GM23248 (cell line): ENCODE measurements at regions not wholly inside any gene's neighbourhood (a gene's known extent, or its start where the extent isn't known, plus 50 kb on each side); places are given as distances from the start of the nearest gene placed in this dataset.
"Not testable (repeated sequence)": the region's sequence is repeated elsewhere in the genome, so short reads cannot be mapped to it uniquely, and the experiment has no call there.

Experiments used
- DNase-seq: peaks from one replicate; pipeline ENCODE4 v3.0.0-alpha.2; 2015
- H2AFZ ChIP-seq: fragments of 200-600 bp; sonication (generic); 2 replicates; pipeline ENCODE4 v1.6.1; 2016; ENCODE audit warnings: antibody characterized with exemption
- H3F3A ChIP-seq: fragments of 200-600 bp; sonication (generic); 2 replicates; pipeline ENCODE4 v1.6.1; 2016; ENCODE audit warnings: mild to moderate bottlenecking, antibody characterized with exemption, mixed run types; ENCODE audit not compliant: insufficient read depth
- H3K27ac ChIP-seq: fragments of 200-600 bp; sonication (generic); 2 replicates; pipeline ENCODE4 v1.5.1; 2016; ENCODE audit warnings: mild to moderate bottlenecking
- H3K27me3 ChIP-seq: fragments of 200-600 bp; sonication (generic); replicated peaks from 2 replicates; pipeline ENCODE4 v1.6.1; 2016; ENCODE audit warnings: mild to moderate bottlenecking; ENCODE audit not compliant: insufficient read depth
- H3K36me3 ChIP-seq: fragments of 200-600 bp; sonication (generic); 2 replicates; pipeline ENCODE4 v1.6.1; 2016; ENCODE audit warnings: low read depth, mild to moderate bottlenecking
- H3K4me1 ChIP-seq: fragments of 200-600 bp; sonication (generic); 2 replicates; pipeline ENCODE4 v1.6.1; 2016; ENCODE audit warnings: mild to moderate bottlenecking; ENCODE audit not compliant: insufficient read depth
- H3K4me2 ChIP-seq: fragments of 200-600 bp; sonication (generic); one replicate; pipeline ENCODE4 v1.6.1; 2016; ENCODE audit warnings: mild to moderate bottlenecking; ENCODE audit not compliant: unreplicated experiment
- H3K4me3 ChIP-seq: fragments of 200-600 bp; sonication (generic); 2 replicates; pipeline ENCODE4 v1.5.1; 2016; ENCODE audit warnings: mild to moderate bottlenecking
- H3K79me2 ChIP-seq: fragments of 200-600 bp; sonication (generic); 2 replicates; pipeline ENCODE4 v1.6.1; 2016; ENCODE audit warnings: mild to moderate bottlenecking; ENCODE audit not compliant: insufficient read depth
- H3K9ac ChIP-seq: fragments of 200-600 bp; sonication (generic); 2 replicates; pipeline ENCODE4 v1.6.1; 2016; ENCODE audit warnings: mild to moderate bottlenecking
- H3K9me2 ChIP-seq: fragments of 200-600 bp; sonication (generic); 2 replicates; pipeline ENCODE4 v1.6.1; 2016; ENCODE audit warnings: mixed run types, mild to moderate bottlenecking, moderate library complexity; ENCODE audit not compliant: insufficient read depth
- H3K9me3 ChIP-seq: fragments of 200-600 bp; sonication (generic); one replicate; pipeline ENCODE4 v1.6.1; 2017; ENCODE audit warnings: low read depth
- H4K20me1 ChIP-seq: fragments of 200-600 bp; sonication (generic); 2 replicates; pipeline ENCODE4 v1.6.0; 2016; ENCODE audit not compliant: insufficient read depth
- EZH2 ChIP-seq: fragments of 200-600 bp; sonication (generic); IDR thresholded peaks from 2 replicates; pipeline ENCODE4 v1.6.1; 2018; ENCODE audit warnings: antibody characterized with exemption, mild to moderate bottlenecking; ENCODE audit not compliant: insufficient read depth, poor library complexity, severe bottlenecking
- EZH2phosphoT487 ChIP-seq: fragments of 200-600 bp; sonication (generic); IDR thresholded peaks from 2 replicates; pipeline ENCODE4 v1.6.1; 2018; ENCODE audit warnings: antibody characterized with exemption, moderate library complexity, mild to moderate bottlenecking, low read depth; ENCODE audit not compliant: insufficient read depth
- WGBS, 2 experiments: methylation state at CpG; one replicate each; pipeline ENCODE4 v1.1.6; 2015 to 2017; ENCODE audit warnings: low lambda C conversion rate in 2 of 2, low coverage in 1 of 2; ENCODE audit errors: missing lambda C conversion rate in 2 of 2; 5-methylcytosine and 5-hydroxymethylcytosine counted together
- in situ Hi-C: fragments of 300-500 bp; cut with MboI; formaldehyde crosslinking; loops from 2 replicates; pipeline ENCODE4 v1.15.0; 2020

- no peak for TF ChIP-seq EZH2phosphoT487
- TF ChIP-seq EZH2: no peak
- Histone ChIP-seq H3K27ac (no peak overlapping the region), H3K4me2 (no peak overlapping the region), H4K20me1 (no peaks in the 10 kb centered on the region), H2AFZ (no peak overlapping the region), H3F3A (no peaks in the 10 kb centered on the region), H3K9me3 (no peaks in the 10 kb centered on the region), H3K9ac (no peak overlapping the region), H3K9me2 (no peaks in the 10 kb centered on the region), H3K4me3 (no peak overlapping the region), H3K4me1 (no peaks in the 10 kb centered on the region), H3K36me3 (no peaks in the 10 kb centered on the region), H3K79me2 (no peaks in the 10 kb centered on the region), H3K27me3 (no peaks in the 10 kb centered on the region)
- WGBS, 2 experiments: 9 to 12% methylated on average over 2 of the region's 2 CpGs
- DNase-seq: no peak
- in situ Hi-C loops: no loop called here
These were observed 891.1 kb downstream of the NXPH1 start for GRCh38 chr7:9324513-9324912.

- Histone ChIP-seq H3K79me2 (no peaks in the 10 kb centered on the region), H2AFZ (no peak overlapping the region), H3K9me2 (no peaks in the 10 kb centered on the region), H4K20me1 (no peaks in the 10 kb centered on the region), H3K9ac (no peak overlapping the region), H3F3A (no peaks in the 10 kb centered on the region), H3K4me2 (no peak overlapping the region), H3K4me3 (no peak overlapping the region), H3K9me3 (peaks cover 4% of the 10 kb centered on the region), H3K36me3 (no peaks in the 10 kb centered on the region), H3K27ac (no peak overlapping the region), H3K27me3 (no peaks in the 10 kb centered on the region), H3K4me1 (no peaks in the 10 kb centered on the region)
- TF ChIP-seq EZH2phosphoT487 (no peak), EZH2 (no peak)
- DNase-seq: no peak
- in situ Hi-C loops: no loop called here
- WGBS, 2 experiments: 6 to 7% methylated on average over 2 of the region's 2 CpGs
These were observed 894.9 kb downstream of the NXPH1 start for GRCh38 chr7:9328296-9328695.

GRCh38 chr7:9349625-9350024 is 916.2 kb downstream of the NXPH1 start:
- no peak overlapping the region for H3K4me3 ChIP-seq
- WGBS, 2 experiments: 22 to 29% methylated on average over 3 of the region's 3 CpGs
- no peaks in the 10 kb centered on the region for H3K27me3 ChIP-seq
- in situ Hi-C loops: no loop called here
- no peaks in the 10 kb centered on the region for H3K79me2 ChIP-seq
- H3K27ac ChIP-seq: no peak overlapping the region
- H3K4me1 ChIP-seq: no peaks in the 10 kb centered on the region
- H3F3A ChIP-seq: no peaks in the 10 kb centered on the region
- H2AFZ ChIP-seq: no peak overlapping the region
- no peaks in the 10 kb centered on the region for H4K20me1 ChIP-seq
- TF ChIP-seq EZH2: no peak
- no peak overlapping the region for H3K9ac ChIP-seq
- no peaks in the 10 kb centered on the region for H3K9me3 ChIP-seq
- DNase-seq: no peak
- no peaks in the 10 kb centered on the region for H3K9me2 ChIP-seq
- H3K4me2 ChIP-seq: no peak overlapping the region
- H3K36me3 ChIP-seq: no peaks in the 10 kb centered on the region

GRCh38 chr7:9391221-9391620 is 957.8 kb downstream of the NXPH1 start:
- no peaks in the 10 kb centered on the region for H3F3A ChIP-seq
- WGBS, 2 experiments: 7 to 25% methylated on average over 4 of the region's 4 CpGs
- no peaks in the 10 kb centered on the region for H3K9me2 ChIP-seq
- no peaks in the 10 kb centered on the region for H3K36me3 ChIP-seq
- H3K4me1 ChIP-seq: no peaks in the 10 kb centered on the region
- in situ Hi-C loops: no loop called here
- H3K27ac ChIP-seq: no peak overlapping the region
- no peaks in the 10 kb centered on the region for H3K79me2 ChIP-seq
- H4K20me1 ChIP-seq: no peaks in the 10 kb centered on the region
- H3K9ac ChIP-seq: no peak overlapping the region
- no peak overlapping the region for H3K4me2 ChIP-seq
- no peak for TF ChIP-seq EZH2phosphoT487
- no peak overlapping the region for H3K4me3 ChIP-seq
- no peak overlapping the region for H2AFZ ChIP-seq
- no peaks in the 10 kb centered on the region for H3K9me3 ChIP-seq
- no peaks in the 10 kb centered on the region for H3K27me3 ChIP-seq
- DNase-seq: no peak

GRCh38 chr7:9391984-9392383 is 958.6 kb downstream of the NXPH1 start:
- H3K4me1 ChIP-seq: no peaks in the 10 kb centered on the region
- no peaks in the 10 kb centered on the region for H3K9me3 ChIP-seq
- H3K4me2 ChIP-seq: no peak overlapping the region
- no peaks in the 10 kb centered on the region for H3K79me2 ChIP-seq
- in situ Hi-C loops: no loop called here
- 31 to 34% methylated on average over 4 of the region's 4 CpGs for WGBS, 2 experiments
- H3K9me2 ChIP-seq: no peaks in the 10 kb centered on the region
- H4K20me1 ChIP-seq: no peaks in the 10 kb centered on the region
- DNase-seq: no peak
- TF ChIP-seq EZH2phosphoT487 (no peak), EZH2 (no peak)
- no peak overlapping the region for H2AFZ ChIP-seq
- H3K4me3 ChIP-seq: no peak overlapping the region
- no peaks in the 10 kb centered on the region for H3K36me3 ChIP-seq
- H3F3A ChIP-seq: no peaks in the 10 kb centered on the region
- no peak overlapping the region for H3K9ac ChIP-seq
- H3K27ac ChIP-seq: no peak overlapping the region
- H3K27me3 ChIP-seq: no peaks in the 10 kb centered on the region

- H3K4me3 ChIP-seq, H3K4me1 ChIP-seq, H4K20me1 ChIP-seq, H3K9me2 ChIP-seq, H3K79me2 ChIP-seq, H3F3A ChIP-seq, H3K9me3 ChIP-seq, H3K4me2 ChIP-seq, H2AFZ ChIP-seq, DNase-seq, H3K27me3 ChIP-seq, H3K36me3 ChIP-seq, H3K27ac ChIP-seq, H3K9ac ChIP-seq, in situ Hi-C loops: not testable (repeated sequence)
- 70 to 73% methylated on average over 28 of the region's 28 CpGs for WGBS, 2 experiments
These were observed 971.0 kb downstream of the NXPH1 start for GRCh38 chr7:9404386-9404785.
